ENCODE measurements at regions not wholly inside any gene's neighbourhood (a gene's known extent, or its start where the extent isn't known, plus 50 kb on each side); places are given as distances from the start of the nearest gene placed in this dataset.
"Not testable (repeated sequence)": the region's sequence is repeated elsewhere in the genome, so short reads cannot be mapped to it uniquely, and the experiment has no call there.

DNA sequence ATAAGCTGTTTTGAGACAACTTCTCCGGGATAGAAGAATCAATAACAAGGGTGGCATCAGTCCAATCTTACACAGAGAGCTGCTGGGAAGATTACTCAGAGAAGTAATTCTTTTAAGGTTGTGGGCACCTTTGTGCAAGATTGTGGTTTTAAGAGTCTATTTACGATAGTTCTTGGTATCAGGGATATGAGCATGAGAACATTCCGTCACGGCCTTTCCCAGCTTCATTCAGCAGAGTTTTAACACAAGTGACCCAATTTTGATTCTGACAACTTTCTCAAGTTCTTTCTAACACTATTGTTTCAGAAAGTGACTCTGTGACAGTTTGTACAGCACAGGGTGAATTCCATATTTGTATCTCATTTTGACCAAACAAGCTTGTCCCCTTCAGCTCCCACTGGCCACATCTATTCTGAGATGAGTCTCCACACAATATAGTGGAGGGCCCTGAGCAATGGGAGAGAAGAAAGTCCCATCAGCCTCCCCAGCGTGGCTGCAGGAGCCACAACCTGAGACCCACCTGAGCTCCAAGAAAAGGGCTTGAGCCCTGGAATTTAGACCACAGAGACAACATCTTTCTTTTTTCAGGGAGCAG, 869.2 kb downstream of the TMEM121 start:
- Histone ChIP-seq H3K36me3 (no peaks in the 10 kb centered on the region), H3K4me3 (no peak overlapping the region), H3K27ac (no peak overlapping the region), H3K4me1 (ENCODE audit: control insufficient read depth in 1 of 2, low read depth in 2 of 2) (no peaks in the 10 kb centered on the region), H3K9me3 (no peaks in the 10 kb centered on the region), H3K27me3 (replicated peaks; ENCODE audit: insufficient read depth) (no peaks in the 10 kb centered on the region)
- DNase-seq (ENCODE audit: low spot score): no peak
- ATAC-seq (ENCODE audit: insufficient number of reproducible peaks, low FRiP score, low read depth): no peak
- no peak for TF ChIP-seq CTCF (IDR thresholded peaks at IDR 0.05)

DNA sequence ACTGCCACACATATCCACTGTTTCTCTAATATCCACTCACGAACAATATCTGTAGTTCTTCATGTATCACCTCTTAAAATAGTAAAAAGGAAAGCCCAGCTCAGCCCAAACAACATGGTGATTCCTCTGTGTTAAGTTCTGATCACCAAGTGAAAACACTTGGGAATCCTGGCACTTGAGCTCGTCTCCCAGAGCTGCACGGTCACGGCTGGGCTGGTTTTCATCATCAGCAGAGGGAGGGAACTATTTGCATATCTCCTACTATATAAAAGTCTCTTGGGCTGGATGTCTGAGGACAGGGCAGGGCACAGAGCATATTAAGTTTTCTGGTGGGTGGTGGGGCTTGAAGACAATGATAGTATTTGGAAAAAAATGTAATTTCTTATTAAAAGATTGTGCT, 870.6 kb downstream of the TMEM121 start:
- no peak for TF ChIP-seq CTCF (IDR thresholded peaks at IDR 0.05)
- ATAC-seq (ENCODE audit: insufficient number of reproducible peaks, low FRiP score, low read depth): no peak

DNA sequence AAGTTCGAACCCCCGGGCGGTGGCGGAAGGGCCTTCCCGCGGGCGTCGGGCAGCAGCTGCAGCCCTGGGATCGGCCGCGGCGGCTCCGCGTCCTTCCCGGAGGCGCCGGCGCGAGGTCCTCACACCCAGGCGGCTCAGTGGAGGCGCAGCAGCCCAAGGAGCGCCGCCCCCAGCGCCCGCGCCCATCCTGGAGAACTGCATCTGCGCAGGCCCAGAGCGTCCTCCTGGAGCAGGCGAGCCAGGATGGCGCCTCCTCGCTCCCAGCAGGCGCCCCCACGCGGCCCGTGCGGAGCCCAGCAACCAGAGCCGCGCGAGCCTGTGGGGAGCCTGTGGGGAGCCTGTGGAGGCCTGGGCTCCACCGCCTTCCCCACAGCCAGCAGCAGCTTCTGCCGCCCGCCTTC, 872.5 kb downstream of the TMEM121 start:
- not testable (repeated sequence) for H3K4me3 ChIP-seq; DNase-seq (ENCODE audit: low spot score); H3K36me3 ChIP-seq; H3K4me1 ChIP-seq (ENCODE audit: control insufficient read depth in 1 of 2, low read depth in 2 of 2); H3K27ac ChIP-seq; ATAC-seq (ENCODE audit: insufficient number of reproducible peaks, low FRiP score, low read depth); H3K9me3 ChIP-seq; H3K27me3 ChIP-seq (replicated peaks; ENCODE audit: insufficient read depth)

More for the DNA sequence above, 870.6 kb downstream of the TMEM121 start:
- no peak for DNase-seq (ENCODE audit: low spot score)
- Histone ChIP-seq H3K36me3 (no peaks in the 10 kb centered on the region), H3K27me3 (replicated peaks; ENCODE audit: insufficient read depth) (no peaks in the 10 kb centered on the region), H3K27ac (no peak overlapping the region), H3K4me1 (ENCODE audit: control insufficient read depth in 1 of 2, low read depth in 2 of 2) (no peaks in the 10 kb centered on the region), H3K9me3 (no peaks in the 10 kb centered on the region), H3K4me3 (no peak overlapping the region)

- not testable (repeated sequence) for H3K27ac ChIP-seq; H3K27me3 ChIP-seq (replicated peaks; ENCODE audit: insufficient read depth); DNase-seq (ENCODE audit: low spot score); H3K4me1 ChIP-seq (ENCODE audit: control insufficient read depth in 1 of 2, low read depth in 2 of 2); H3K9me3 ChIP-seq; ATAC-seq (ENCODE audit: insufficient number of reproducible peaks, low FRiP score, low read depth); H3K4me3 ChIP-seq; H3K36me3 ChIP-seq
Observed at GRCh38 chr14:106401316-106401715, 874.9 kb downstream of the TMEM121 start.

GRCh38 chr14:106410229-106410628, 883.8 kb downstream of the TMEM121 start:
- H3K9me3 ChIP-seq; H3K4me1 ChIP-seq (ENCODE audit: control insufficient read depth in 1 of 2, low read depth in 2 of 2); H3K27me3 ChIP-seq (replicated peaks; ENCODE audit: insufficient read depth); H3K27ac ChIP-seq; H3K36me3 ChIP-seq; DNase-seq (ENCODE audit: low spot score); ATAC-seq (ENCODE audit: insufficient number of reproducible peaks, low FRiP score, low read depth); H3K4me3 ChIP-seq: not testable (repeated sequence)

- TF ChIP-seq CTCF (IDR thresholded peaks at IDR 0.05): no peak
- H3K9me3 ChIP-seq: no peaks in the 10 kb centered on the region
- H3K36me3 ChIP-seq: no peaks in the 10 kb centered on the region
- H3K4me3 ChIP-seq: no peak overlapping the region
- H3K27me3 ChIP-seq (replicated peaks; ENCODE audit: insufficient read depth): no peaks in the 10 kb centered on the region
- H3K4me1 ChIP-seq (ENCODE audit: control insufficient read depth in 1 of 2, low read depth in 2 of 2): no peaks in the 10 kb centered on the region
- DNase-seq (ENCODE audit: low spot score) (no peak), ATAC-seq (ENCODE audit: insufficient number of reproducible peaks, low FRiP score, low read depth) (no peak)
- H3K27ac ChIP-seq: no peak overlapping the region
Observed at GRCh38 chr14:106414464-106414863, 888.1 kb downstream of the TMEM121 start.
